ENCODE measurements at regions not wholly inside any gene's neighbourhood (a gene's known extent, or its start where the extent isn't known, plus 50 kb on each side); places are given as distances from the start of the nearest gene placed in this dataset.
"Not testable (repeated sequence)": the region's sequence is repeated elsewhere in the genome, so short reads cannot be mapped to it uniquely, and the experiment has no call there.

- no peak for DNase-seq (ENCODE audit: low read depth in 4 of 4, low spot score in 3 of 4)
Observed at GRCh38 chr5:8528106-8528505, 659.2 kb downstream of the MTRR start.

GRCh38 chr5:8538821-8539220, 669.9 kb downstream of the MTRR start:
- no peak for DNase-seq (ENCODE audit: low read depth in 4 of 4, low spot score in 3 of 4)

GRCh38 chr5:8540317-8540716, 671.4 kb downstream of the MTRR start:
- DNase-seq (ENCODE audit: low read depth in 4 of 4, low spot score in 3 of 4) = no peak

- DNase-seq (ENCODE audit: low read depth in 4 of 4, low spot score in 3 of 4) = no peak
Observed at GRCh38 chr5:8550921-8551320, 682.0 kb downstream of the MTRR start.

GRCh38 chr5:8553364-8553763, 684.4 kb downstream of the MTRR start:
- no peak for DNase-seq (ENCODE audit: low read depth in 4 of 4, low spot score in 3 of 4)

GRCh38 chr5:8557728-8558127, 688.8 kb downstream of the MTRR start:
- no peak for DNase-seq (ENCODE audit: low read depth in 4 of 4, low spot score in 3 of 4)

- DNase-seq (ENCODE audit: low read depth in 4 of 4, low spot score in 3 of 4) = no peak
Observed at GRCh38 chr5:8560776-8561175, 691.8 kb downstream of the MTRR start.

- no peak for DNase-seq (ENCODE audit: low read depth in 4 of 4, low spot score in 3 of 4)
Observed at GRCh38 chr5:8561224-8561840, 692.4 kb downstream of the MTRR start.

- DNase-seq (ENCODE audit: low read depth in 4 of 4, low spot score in 3 of 4) = no peak
Observed at GRCh38 chr5:8561854-8562253, 692.9 kb downstream of the MTRR start.

GRCh38 chr5:8563540-8563939, 694.6 kb downstream of the MTRR start:
- DNase-seq (ENCODE audit: low read depth in 4 of 4, low spot score in 3 of 4) = not testable (repeated sequence)

GRCh38 chr5:8568858-8569257, 699.9 kb downstream of the MTRR start:
- DNase-seq (ENCODE audit: low read depth in 4 of 4, low spot score in 3 of 4) = no peak

GRCh38 chr5:8570528-8570927, 701.6 kb downstream of the MTRR start:
- no peak for DNase-seq (ENCODE audit: low read depth in 4 of 4, low spot score in 3 of 4)

- DNase-seq (ENCODE audit: low read depth in 4 of 4, low spot score in 3 of 4) = no peak
Observed at GRCh38 chr5:8576178-8576577, 707.2 kb downstream of the MTRR start.

- no peak for DNase-seq (ENCODE audit: low read depth in 4 of 4, low spot score in 3 of 4)
Observed at GRCh38 chr5:8577792-8578191, 708.8 kb downstream of the MTRR start.

- no peak for DNase-seq (ENCODE audit: low read depth in 4 of 4, low spot score in 3 of 4)
Observed at GRCh38 chr5:8580298-8580697, 711.4 kb downstream of the MTRR start.

GRCh38 chr5:8581047-8581446, 712.1 kb downstream of the MTRR start:
- no peak for DNase-seq (ENCODE audit: low read depth in 4 of 4, low spot score in 3 of 4)

GRCh38 chr5:8585230-8586018, 716.5 kb downstream of the MTRR start:
- no peak for DNase-seq (ENCODE audit: low read depth in 4 of 4, low spot score in 3 of 4)

GRCh38 chr5:8590959-8591358, 722.0 kb downstream of the MTRR start:
- no peak for DNase-seq (ENCODE audit: low read depth in 4 of 4, low spot score in 3 of 4)

GRCh38 chr5:8598356-8598755, 729.4 kb downstream of the MTRR start:
- no peak for DNase-seq (ENCODE audit: low read depth in 4 of 4, low spot score in 3 of 4)

GRCh38 chr5:8598996-8599395, 730.0 kb downstream of the MTRR start:
- no peak for DNase-seq (ENCODE audit: low read depth in 4 of 4, low spot score in 3 of 4)

- DNase-seq (ENCODE audit: low read depth in 4 of 4, low spot score in 3 of 4) = no peak
Observed at GRCh38 chr5:8600843-8601242, 731.9 kb downstream of the MTRR start.

- DNase-seq (ENCODE audit: low read depth in 4 of 4, low spot score in 3 of 4) = no peak
Observed at GRCh38 chr5:8601831-8602354, 732.9 kb downstream of the MTRR start.

Data from right renal pelvis (tissue), 4 donors.